ENCODE measurements at regions not wholly inside any gene's neighbourhood (a gene's known extent, or its start where the extent isn't known, plus 50 kb on each side); places are given as distances from the start of the nearest gene placed in this dataset.

DNA sequence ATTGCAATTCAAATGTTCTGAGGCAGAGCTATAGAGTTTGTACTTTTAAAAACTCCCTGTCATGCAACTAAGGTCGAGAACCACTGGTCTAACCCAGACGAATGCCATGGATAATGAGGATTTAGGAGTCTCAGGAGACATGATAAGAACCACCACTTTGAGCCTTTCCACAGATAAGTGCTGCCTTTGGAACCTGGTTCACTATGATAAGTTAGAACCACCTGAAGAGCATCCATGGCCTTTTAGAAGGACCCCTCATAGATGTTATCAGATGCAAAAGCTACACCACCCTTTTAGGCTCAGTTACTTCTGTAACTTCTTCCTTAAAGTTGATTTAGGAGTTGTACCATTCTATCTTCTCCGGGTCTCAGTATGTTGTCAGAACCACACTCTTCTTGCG is 350.6 kb upstream of the CCL2 start:
- no peak for TF ChIP-seq CTCF (IDR thresholded peaks at IDR 0.05)
- no peak for TF ChIP-seq EP300 (IDR thresholded peaks at IDR 0.05)

All from gastroesophageal sphincter (tissue), 3 donors.